Uterus (tissue), 3 donors: ENCODE measurements at regions not wholly inside any gene's neighbourhood (a gene's known extent, or its start where the extent isn't known, plus 50 kb on each side); places are given as distances from the start of the nearest gene placed in this dataset.

Source experiments
- DNase-seq, 2 donors: peaks; one replicate each; pipeline ENCODE4 v3.0.0-alpha.2; 2019 to 2020
- H3K27ac ChIP-seq, 2 donors: fragments of 200-600 bp; sonication (generic); 1 replicate in 1 of 2; 2 replicates in 1 of 2; pipeline ENCODE4 v1.5.1; 2016 to 2018
- H3K27me3 ChIP-seq, 2 donors: fragments of 200-600 bp; sonication (generic); one replicate each; pipeline ENCODE4 v1.5.1; 2018 to 2019; ENCODE audit warnings: control low read depth in 1 of 2
- H3K36me3 ChIP-seq, 2 donors: fragments of 200-600 bp; sonication (generic); one replicate each; pipeline ENCODE4 v1.5.1; 2019; ENCODE audit warnings: control low read depth in 1 of 2
- H3K4me1 ChIP-seq, 2 donors: fragments of 200-600 bp; sonication (generic); one replicate each; pipeline ENCODE4 v1.5.1; 2018 to 2019; ENCODE audit warnings: control low read depth in 1 of 2
- H3K4me3 ChIP-seq, 2 donors: fragments of 200-600 bp; sonication (generic); 1 replicate in 1 of 2; 2 replicates in 1 of 2; pipeline ENCODE4 v1.5.1; 2018 to 2019; ENCODE audit warnings: mild to moderate bottlenecking in 1 of 2
- H3K9me3 ChIP-seq, 2 donors: fragments of 200-600 bp; sonication (generic); one replicate each; pipeline ENCODE4 v1.5.1; 2019; ENCODE audit warnings: control low read depth in 1 of 2
- POLR2A ChIP-seq, 2 donors: fragments of 450-650 bp; IDR thresholded peaks; one replicate each; pipeline ENCODE4 v1.6.1; 2016; ENCODE audit warnings: antibody characterized with exemption in 2 of 2, mild to moderate bottlenecking in 1 of 2, moderate library complexity in 1 of 2
- intact Hi-C: fragments of 100-400 bp; cut with DNase I; formaldehyde crosslinking; loops from one replicate; pipeline ENCODE4 v1.15.1; 2023; ENCODE audit warnings: low total_unique reads
- TF ChIP-seq, protein P1 (sequence below), 4 experiments: fragments of 200-600 bp in 2 of 4; fragments of 450-650 bp in 2 of 4; sonication (generic) in 2 of 4; IDR thresholded peaks; one replicate each; pipeline ENCODE4 v1.5.1; 2016 to 2019; ENCODE audit warnings: antibody characterized with exemption in 4 of 4, mild to moderate bottlenecking in 2 of 4, moderate library complexity in 1 of 4
- donor health status: DM: yes; HTN: yes; CAD: no.

DNA sequence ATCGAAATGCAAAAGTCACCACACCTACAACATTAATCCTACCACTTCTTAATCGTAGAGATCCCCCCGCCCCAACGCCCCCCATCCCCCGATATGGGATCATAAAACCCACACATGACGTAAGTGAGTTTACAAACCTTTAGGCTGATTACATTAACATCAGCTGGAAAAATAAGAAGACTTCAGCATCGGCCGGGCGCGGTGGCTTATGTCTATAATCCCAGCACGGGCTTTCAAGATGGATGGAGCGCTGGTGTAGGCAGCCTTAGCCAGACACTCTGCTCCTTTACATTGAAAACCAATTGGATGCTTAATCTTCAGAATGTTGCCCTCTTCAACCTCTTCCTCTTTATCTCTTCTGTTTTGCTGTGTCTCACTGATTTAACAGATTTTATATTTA is 1376.0 kb downstream of the MAT2B start:
- Histone ChIP-seq H3K4me3 (no peak overlapping the region), H3K9me3 (no peaks in the 10 kb centered on the region), H3K36me3 (no peaks in the 10 kb centered on the region), H3K27ac (no peak overlapping the region), H3K4me1 (no peaks in the 10 kb centered on the region), H3K27me3 (no peaks in the 10 kb centered on the region)
- intact Hi-C loops = no loop called here
- TF ChIP-seq, protein P1, sequence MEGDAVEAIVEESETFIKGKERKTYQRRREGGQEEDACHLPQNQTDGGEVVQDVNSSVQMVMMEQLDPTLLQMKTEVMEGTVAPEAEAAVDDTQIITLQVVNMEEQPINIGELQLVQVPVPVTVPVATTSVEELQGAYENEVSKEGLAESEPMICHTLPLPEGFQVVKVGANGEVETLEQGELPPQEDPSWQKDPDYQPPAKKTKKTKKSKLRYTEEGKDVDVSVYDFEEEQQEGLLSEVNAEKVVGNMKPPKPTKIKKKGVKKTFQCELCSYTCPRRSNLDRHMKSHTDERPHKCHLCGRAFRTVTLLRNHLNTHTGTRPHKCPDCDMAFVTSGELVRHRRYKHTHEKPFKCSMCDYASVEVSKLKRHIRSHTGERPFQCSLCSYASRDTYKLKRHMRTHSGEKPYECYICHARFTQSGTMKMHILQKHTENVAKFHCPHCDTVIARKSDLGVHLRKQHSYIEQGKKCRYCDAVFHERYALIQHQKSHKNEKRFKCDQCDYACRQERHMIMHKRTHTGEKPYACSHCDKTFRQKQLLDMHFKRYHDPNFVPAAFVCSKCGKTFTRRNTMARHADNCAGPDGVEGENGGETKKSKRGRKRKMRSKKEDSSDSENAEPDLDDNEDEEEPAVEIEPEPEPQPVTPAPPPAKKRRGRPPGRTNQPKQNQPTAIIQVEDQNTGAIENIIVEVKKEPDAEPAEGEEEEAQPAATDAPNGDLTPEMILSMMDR (IDR thresholded peaks at IDR 0.05) = no peak
- no peak for TF ChIP-seq POLR2A (IDR thresholded peaks at IDR 0.05)
- DNase-seq = no peak

DNA sequence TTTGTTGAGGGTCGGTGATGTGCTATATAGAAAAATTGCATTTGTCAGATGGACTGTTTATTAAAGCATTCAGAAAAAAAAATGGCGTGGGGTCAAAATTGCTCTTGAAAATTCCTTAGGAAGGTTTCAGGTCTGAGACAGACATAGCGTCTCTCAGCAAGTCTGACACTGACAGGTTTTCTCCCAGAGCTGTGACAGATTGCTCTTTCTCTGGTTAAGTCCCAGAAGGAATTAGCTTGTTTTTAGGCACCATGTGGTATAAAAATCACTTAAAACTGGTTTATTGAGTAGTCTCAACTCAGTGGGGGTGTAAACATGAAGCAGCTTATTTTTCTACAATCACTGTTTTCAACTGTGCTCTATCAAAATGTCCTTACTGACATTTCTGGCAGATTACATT is 1379.8 kb downstream of the MAT2B start:
- H3K4me1 ChIP-seq = no peaks in the 10 kb centered on the region
- H3K4me3 ChIP-seq = no peak overlapping the region
- no peak overlapping the region for H3K27ac ChIP-seq
- H3K27me3 ChIP-seq = no peaks in the 10 kb centered on the region
- no peak for TF ChIP-seq POLR2A (IDR thresholded peaks at IDR 0.05)
- TF ChIP-seq, protein P1 (IDR thresholded peaks at IDR 0.05) = no peak
- intact Hi-C loops = no loop called here
- no peaks in the 10 kb centered on the region for H3K36me3 ChIP-seq
- no peaks in the 10 kb centered on the region for H3K9me3 ChIP-seq
- DNase-seq = no peak

DNA sequence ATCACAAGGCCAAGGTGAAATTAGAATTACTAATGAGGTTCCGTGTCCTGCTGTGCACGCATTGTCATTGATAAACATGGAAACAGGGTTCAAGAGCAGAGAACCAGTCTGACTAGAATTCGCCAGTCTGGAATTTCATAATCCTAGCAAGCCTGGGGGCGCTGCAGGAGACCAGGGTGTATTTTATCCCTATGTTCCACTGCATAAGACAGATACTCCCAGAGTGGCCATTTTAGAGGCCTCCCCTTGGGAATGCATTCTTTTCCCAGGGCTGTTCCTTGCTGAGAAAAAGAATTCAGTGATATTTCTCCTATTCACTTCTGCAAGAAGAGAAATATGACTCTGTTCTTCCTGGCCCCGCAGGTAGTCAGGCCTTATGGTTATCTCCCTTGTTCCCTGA is 1387.7 kb downstream of the MAT2B start:
- DNase-seq = no peak
- intact Hi-C loops = no loop called here
- no peaks in the 10 kb centered on the region for H3K36me3 ChIP-seq
- H3K4me3 ChIP-seq = no peak overlapping the region
- no peaks in the 10 kb centered on the region for H3K9me3 ChIP-seq
- H3K27ac ChIP-seq = no peak overlapping the region
- no peaks in the 10 kb centered on the region for H3K27me3 ChIP-seq
- H3K4me1 ChIP-seq = no peaks in the 10 kb centered on the region
- TF ChIP-seq, protein P1 (IDR thresholded peaks at IDR 0.05) = no peak
- no peak for TF ChIP-seq POLR2A (IDR thresholded peaks at IDR 0.05)

DNA sequence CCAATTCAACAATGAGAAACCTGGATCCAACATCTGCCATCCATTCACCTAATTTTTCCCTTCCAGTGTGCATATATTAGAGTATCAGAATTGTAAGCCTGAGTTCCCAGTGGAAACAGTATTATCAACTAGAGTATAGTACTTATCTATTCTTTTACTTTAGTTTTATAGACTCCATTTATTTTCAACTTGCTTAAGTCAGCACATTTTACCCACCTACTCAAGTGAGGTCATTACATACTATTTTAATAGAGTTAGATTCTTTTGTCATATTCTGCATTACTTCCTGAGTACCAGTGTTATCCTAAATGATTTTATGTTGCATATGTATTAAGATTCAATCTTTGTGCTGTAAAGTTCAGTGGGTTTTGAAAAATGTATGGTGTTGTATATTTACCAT is 1393.3 kb downstream of the MAT2B start:
- TF ChIP-seq POLR2A (IDR thresholded peaks at IDR 0.05) = no peak
- TF ChIP-seq, protein P1 (IDR thresholded peaks at IDR 0.05) = no peak
- Histone ChIP-seq H3K4me3 (no peak overlapping the region), H3K27me3 (no peaks in the 10 kb centered on the region), H3K9me3 (no peaks in the 10 kb centered on the region), H3K4me1 (no peaks in the 10 kb centered on the region), H3K27ac (no peak overlapping the region), H3K36me3 (no peaks in the 10 kb centered on the region)
- no peak for DNase-seq
- intact Hi-C loops = no loop called here

DNA sequence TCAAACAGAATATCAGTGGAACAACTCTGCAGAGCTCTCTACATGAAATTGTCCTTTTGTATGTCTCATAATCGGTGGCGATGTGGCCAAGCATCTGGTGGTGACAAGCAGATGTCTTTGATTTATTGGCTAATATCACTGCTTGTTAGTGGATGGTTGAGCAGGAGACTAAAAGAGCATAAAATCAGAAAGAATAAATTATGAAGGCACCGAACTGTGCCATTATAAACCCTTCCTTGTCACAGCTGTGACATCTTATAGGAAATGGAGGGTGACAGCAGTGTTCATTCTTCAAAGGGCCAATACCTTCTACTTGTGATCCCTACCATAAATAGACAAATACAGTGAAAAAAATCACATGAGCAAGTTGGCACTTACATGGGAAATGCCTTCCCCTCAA is 1404.3 kb downstream of the MAT2B start:
- H3K27me3 ChIP-seq = no peaks in the 10 kb centered on the region
- no peaks in the 10 kb centered on the region for H3K36me3 ChIP-seq
- intact Hi-C loops = no loop called here
- no peak overlapping the region for H3K27ac ChIP-seq
- TF ChIP-seq, protein P1 (IDR thresholded peaks at IDR 0.05) = no peak
- TF ChIP-seq POLR2A (IDR thresholded peaks at IDR 0.05) = no peak
- no peak for DNase-seq
- no peaks in the 10 kb centered on the region for H3K9me3 ChIP-seq
- no peak overlapping the region for H3K4me3 ChIP-seq
- H3K4me1 ChIP-seq = no peaks in the 10 kb centered on the region
